Left cardiac atrium (tissue), 4 donors: ENCODE measurements at regions not wholly inside any gene's neighbourhood (a gene's known extent, or its start where the extent isn't known, plus 50 kb on each side); places are given as distances from the start of the nearest gene placed in this dataset.
A peak's percentile ranks its signal among the peaks of the same experiment; 100 is the strongest.

Experiments used
- ATAC-seq, 2 donors: fragments of 200-7000 bp; cut with Tn5 transposase; one replicate each; pipeline ENCODE4 v1.9.1; 2020; ENCODE audit warnings: mild to moderate bottlenecking in 2 of 2, moderate library complexity in 2 of 2
- DNase-seq: peaks from one replicate; pipeline ENCODE4 v3.0.0-alpha.2; 2020
- intact Hi-C, 2 donors: fragments of 100-400 bp; cut with DNase I; formaldehyde crosslinking; loops; one replicate each; pipeline versions ENCODE4 v1.14.1 to v1.15.1; 2022 to 2023
- microRNA-seq, 2 donors: library from miRNA; unstranded; fragments of <30 nt; microRNA quantifications; one replicate each; pipeline ENCODE4 v1.2.0, GENCODE V29; 2020
- donor health status: DM: no; HTN: yes; CAD: no.
- donor health status: DM: no; HTN: yes; CAD: no; lungs with severe emphysema.
- donor health status: DM: yes; HTN: yes; CAD: no.
- donor health status: Dilated cardiomyopathy.

- intact Hi-C loops = no loop called here
- ATAC-seq = no peak
- no peak for DNase-seq
Measured at GRCh38 chr20:7822772-7823171, 117.5 kb downstream of the HAO1 start.

- intact Hi-C loops = no loop called here
- peak in 1 of 2 donors; percentile 34 for ATAC-seq
- peak; percentile 14 for DNase-seq
Measured at GRCh38 chr20:7828437-7828836, 111.8 kb downstream of the HAO1 start.

DNA sequence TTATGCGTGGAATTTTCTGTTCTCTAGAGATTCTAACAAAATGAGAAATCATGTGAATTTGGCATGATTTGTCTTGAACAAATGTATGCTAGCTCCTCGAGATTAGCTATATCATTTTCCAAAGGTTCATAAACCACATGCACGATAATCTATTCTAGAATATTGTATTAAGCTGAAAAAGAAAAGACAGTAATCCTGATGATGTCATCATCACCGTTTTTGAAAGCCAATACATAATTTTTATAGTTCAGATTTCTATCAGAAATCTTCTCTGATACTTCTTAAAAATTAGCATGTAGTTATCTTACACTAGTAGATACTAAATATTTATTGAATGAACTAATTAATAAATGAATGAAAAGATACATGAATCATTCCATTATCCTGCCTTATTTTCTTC, 111.2 kb downstream of the HAO1 start:
- ATAC-seq (no peak), DNase-seq (no peak)
- intact Hi-C loops = no loop called here

GRCh38 chr20:7829776-7830175, 110.5 kb downstream of the HAO1 start:
- DNase-seq (no peak), ATAC-seq (no peak)
- intact Hi-C loops = no loop called here

Small RNA genes in the stretch of these regions (microRNA-seq; reads per million reads assigned to microRNA genes)
- gene MIR8062 = 0.20 to 0.27 reads per million in 2 donors
